GF-D8 (cell line): ENCODE measurements at regions not wholly inside any gene's neighbourhood (a gene's known extent, or its start where the extent isn't known, plus 50 kb on each side); places are given as distances from the start of the nearest gene placed in this dataset.
"Not testable (repeated sequence)": the region's sequence is repeated elsewhere in the genome, so short reads cannot be mapped to it uniquely, and the experiment has no call there.

Experiments
- DNase-seq: peaks from one replicate; lab custom pipeline; 2025; lab: John Stamatoyannopoulos, UW

- DNase-seq = no peak
These were observed 120.4 kb upstream of the KYNU start for GRCh38 chr2:142757111-142757510.

GRCh38 chr2:142756430-142756829 is 121.0 kb upstream of the KYNU start:
- DNase-seq = no peak

- no peak for DNase-seq
These were observed 122.3 kb upstream of the KYNU start for GRCh38 chr2:142755191-142755590.

- DNase-seq = no peak
These were observed 123.3 kb upstream of the KYNU start for GRCh38 chr2:142754182-142754581.

GRCh38 chr2:142750858-142751257 is 126.6 kb upstream of the KYNU start:
- DNase-seq = no peak

- no peak for DNase-seq
These were observed 128.8 kb upstream of the KYNU start for GRCh38 chr2:142748559-142749099.

- DNase-seq = no peak
These were observed 131.8 kb upstream of the KYNU start for GRCh38 chr2:142745691-142746090.

- no peak for DNase-seq
These were observed 134.9 kb upstream of the KYNU start for GRCh38 chr2:142742371-142743214.

- DNase-seq = no peak
These were observed 135.6 kb upstream of the KYNU start for GRCh38 chr2:142741764-142742269.

GRCh38 chr2:142734770-142735169 is 142.7 kb upstream of the KYNU start:
- no peak for DNase-seq

- no peak for DNase-seq
These were observed 143.2 kb upstream of the KYNU start for GRCh38 chr2:142734231-142734630.

GRCh38 chr2:142729814-142730213 is 147.7 kb upstream of the KYNU start:
- not testable (repeated sequence) for DNase-seq

- not testable (repeated sequence) for DNase-seq
These were observed 149.5 kb upstream of the KYNU start for GRCh38 chr2:142727821-142728478.

- no peak for DNase-seq
These were observed 152.1 kb upstream of the KYNU start for GRCh38 chr2:142725386-142725785.

GRCh38 chr2:142724713-142725349 is 152.6 kb upstream of the KYNU start:
- DNase-seq = no peak

- no peak for DNase-seq
These were observed 153.3 kb upstream of the KYNU start for GRCh38 chr2:142724186-142724585.

GRCh38 chr2:142723236-142723635 is 154.2 kb upstream of the KYNU start:
- DNase-seq = no peak

GRCh38 chr2:142722569-142722968 is 154.9 kb upstream of the KYNU start:
- DNase-seq = no peak

- no peak for DNase-seq
These were observed 155.4 kb upstream of the KYNU start for GRCh38 chr2:142722086-142722485.

- no peak for DNase-seq
These were observed 156.4 kb upstream of the KYNU start for GRCh38 chr2:142721015-142721414.

- DNase-seq = no peak
These were observed 158.8 kb upstream of the KYNU start for GRCh38 chr2:142718576-142719155.
